Activated naive CD8-positive, alpha-beta T cell (primary cell): ENCODE measurements at regions not wholly inside any gene's neighbourhood (a gene's known extent, or its start where the extent isn't known, plus 50 kb on each side); places are given as distances from the start of the nearest gene placed in this dataset.

Experiments used
- H3K27ac Mint-ChIP-seq: one replicate; pipeline ENCODE4 v1.8.0; 2021; ENCODE audit warnings: mixed read lengths
- H3K27me3 Mint-ChIP-seq: one replicate; pipeline ENCODE4 v1.8.0; 2021; ENCODE audit warnings: mixed read lengths
- H3K36me3 Mint-ChIP-seq: one replicate; pipeline ENCODE4 v1.8.0; 2021; ENCODE audit warnings: mixed read lengths
- H3K4me1 Mint-ChIP-seq: one replicate; pipeline ENCODE4 v1.8.0; 2021; ENCODE audit warnings: low read depth, mixed read lengths
- H3K4me3 Mint-ChIP-seq: one replicate; pipeline ENCODE4 v1.8.0; 2021; ENCODE audit warnings: mild to moderate bottlenecking, mixed read lengths
- H3K9me3 Mint-ChIP-seq: one replicate; pipeline ENCODE4 v1.8.0; 2021; ENCODE audit warnings: low read depth, mixed read lengths

- Mint-ChIP-seq H3K36me3 (no peaks in the 10 kb centered on the region), H3K27ac (no peak overlapping the region), H3K4me3 (no peak overlapping the region), H3K27me3 (peaks cover 2% of the 10 kb centered on the region), H3K4me1 (peaks cover 14% of the 10 kb centered on the region), H3K9me3 (no peaks in the 10 kb centered on the region)
These were observed 93.3 kb upstream of the SLC44A1 start for GRCh38 chr9:105150991-105151685.

- no peak overlapping the region for H3K4me3 Mint-ChIP-seq
- H3K27me3 Mint-ChIP-seq: no peaks in the 10 kb centered on the region
- no peaks in the 10 kb centered on the region for H3K36me3 Mint-ChIP-seq
- no peaks in the 10 kb centered on the region for H3K9me3 Mint-ChIP-seq
- H3K27ac Mint-ChIP-seq: no peak overlapping the region
- H3K4me1 Mint-ChIP-seq: peaks cover 12% of the 10 kb centered on the region
These were observed 92.8 kb upstream of the SLC44A1 start for GRCh38 chr9:105151686-105151995.

DNA sequence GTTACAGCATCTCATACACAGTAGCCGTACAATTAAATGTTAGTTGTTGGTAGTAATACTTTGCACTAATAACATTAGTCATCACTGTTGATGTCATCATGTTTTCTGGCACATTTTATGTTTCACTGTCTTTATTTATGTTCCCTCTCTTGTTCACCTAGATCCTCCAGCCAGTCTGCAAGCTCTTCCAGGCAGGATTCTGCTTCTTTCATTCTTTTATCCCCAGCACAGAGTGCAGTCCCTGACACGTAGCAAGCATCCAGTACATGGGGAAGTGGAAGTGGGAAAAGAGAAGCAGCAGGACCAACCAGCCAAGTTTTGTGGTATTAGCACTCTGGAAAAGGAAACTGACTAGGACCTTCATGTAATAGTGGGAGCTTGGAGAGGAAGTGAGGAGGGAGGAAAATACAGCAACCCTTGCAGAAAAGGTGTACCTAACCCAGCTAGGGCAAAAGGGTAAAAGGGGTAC lies 89.7 kb upstream of the SLC44A1 start:
- H3K4me1 Mint-ChIP-seq: peaks cover 19% of the 10 kb centered on the region
- no peaks in the 10 kb centered on the region for H3K27me3 Mint-ChIP-seq
- no peaks in the 10 kb centered on the region for H3K36me3 Mint-ChIP-seq
- H3K27ac Mint-ChIP-seq: no peak overlapping the region
- H3K4me3 Mint-ChIP-seq: no peak overlapping the region
- H3K9me3 Mint-ChIP-seq: no peaks in the 10 kb centered on the region

GRCh38 chr9:105157171-105157583 lies 87.3 kb upstream of the SLC44A1 start:
- Mint-ChIP-seq H3K27ac (no peak overlapping the region), H3K4me3 (no peak overlapping the region), H3K27me3 (no peaks in the 10 kb centered on the region), H3K36me3 (no peaks in the 10 kb centered on the region), H3K9me3 (no peaks in the 10 kb centered on the region), H3K4me1 (peaks cover 14% of the 10 kb centered on the region)

GRCh38 chr9:105158020-105158419 lies 86.4 kb upstream of the SLC44A1 start:
- Mint-ChIP-seq H3K4me3 (no peak overlapping the region), H3K27ac (no peak overlapping the region), H3K4me1 (peaks cover 14% of the 10 kb centered on the region), H3K9me3 (no peaks in the 10 kb centered on the region), H3K27me3 (no peaks in the 10 kb centered on the region), H3K36me3 (no peaks in the 10 kb centered on the region)

GRCh38 chr9:105158898-105159297 lies 85.6 kb upstream of the SLC44A1 start:
- Mint-ChIP-seq H3K4me1 (peaks cover 14% of the 10 kb centered on the region), H3K27me3 (no peaks in the 10 kb centered on the region), H3K27ac (no peak overlapping the region), H3K9me3 (no peaks in the 10 kb centered on the region), H3K36me3 (no peaks in the 10 kb centered on the region), H3K4me3 (no peak overlapping the region)

DNA sequence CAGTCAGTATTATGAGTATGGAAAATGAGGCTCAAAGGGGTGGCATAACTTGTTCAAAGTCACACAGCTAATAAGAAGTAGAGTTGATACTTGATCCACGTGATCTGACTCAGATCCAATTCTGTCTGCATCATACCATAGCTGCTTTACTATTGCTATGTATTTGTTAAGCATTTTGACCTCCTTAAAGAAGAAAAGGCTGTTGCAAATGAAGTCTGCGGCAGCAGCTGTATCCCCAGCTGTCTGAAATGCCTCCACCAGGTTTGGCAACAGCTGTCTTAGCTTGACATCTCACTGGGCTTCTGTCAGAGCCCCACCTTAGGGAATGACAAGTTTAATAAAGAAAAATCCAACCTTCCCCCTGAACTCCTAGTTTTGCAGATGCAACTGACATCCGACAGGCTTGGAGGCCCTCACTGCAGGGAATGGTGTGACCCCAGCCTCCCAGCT lies 75.6 kb upstream of the SLC44A1 start:
- Mint-ChIP-seq H3K27me3 (no peaks in the 10 kb centered on the region), H3K9me3 (no peaks in the 10 kb centered on the region), H3K4me3 (no peak overlapping the region), H3K4me1 (no peaks in the 10 kb centered on the region), H3K27ac (no peak overlapping the region), H3K36me3 (no peaks in the 10 kb centered on the region)

DNA sequence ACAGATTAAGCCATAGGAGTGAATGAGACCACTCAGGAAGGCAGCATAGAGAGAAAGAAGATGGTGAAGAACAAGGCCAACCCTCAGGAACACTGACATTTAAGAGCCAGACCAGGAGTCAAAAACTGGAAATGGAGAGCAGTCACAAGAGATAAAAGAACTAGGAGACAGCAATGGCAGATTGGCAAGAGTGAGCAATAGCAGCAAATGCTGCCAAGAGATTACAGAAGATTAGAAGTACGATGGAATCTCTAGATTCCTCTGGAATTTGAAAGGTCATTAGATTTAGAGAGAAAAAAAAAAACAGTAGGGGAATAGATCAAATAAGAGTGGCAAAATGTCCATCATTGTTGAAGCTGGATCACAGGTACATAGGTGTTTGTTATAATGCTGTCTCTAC lies 73.4 kb upstream of the SLC44A1 start:
- Mint-ChIP-seq H3K27me3 (no peaks in the 10 kb centered on the region), H3K4me1 (no peaks in the 10 kb centered on the region), H3K36me3 (no peaks in the 10 kb centered on the region), H3K4me3 (no peak overlapping the region), H3K27ac (no peak overlapping the region), H3K9me3 (no peaks in the 10 kb centered on the region)

DNA sequence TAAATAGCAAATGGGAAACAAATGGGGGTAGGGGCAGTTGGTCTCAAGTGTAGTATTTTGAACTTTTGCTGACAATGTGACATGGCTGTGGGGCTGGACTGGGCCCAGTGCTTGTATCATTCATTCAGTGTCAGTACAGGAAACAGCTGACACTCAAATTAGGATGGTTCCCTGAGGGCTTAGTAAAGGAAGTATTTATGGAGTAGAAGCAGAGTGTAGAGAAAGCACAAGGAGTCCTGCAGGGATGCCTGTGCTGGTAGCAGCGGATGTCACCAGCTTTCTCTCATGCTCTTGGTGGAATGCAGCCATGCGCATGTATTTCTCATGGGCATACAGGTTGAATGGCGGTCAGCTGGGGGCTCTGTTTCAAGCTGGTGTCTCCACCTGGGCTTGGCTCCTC lies 72.9 kb upstream of the SLC44A1 start:
- Mint-ChIP-seq H3K27me3 (no peaks in the 10 kb centered on the region), H3K4me1 (no peaks in the 10 kb centered on the region), H3K36me3 (no peaks in the 10 kb centered on the region), H3K27ac (no peak overlapping the region), H3K4me3 (no peak overlapping the region), H3K9me3 (no peaks in the 10 kb centered on the region)

DNA sequence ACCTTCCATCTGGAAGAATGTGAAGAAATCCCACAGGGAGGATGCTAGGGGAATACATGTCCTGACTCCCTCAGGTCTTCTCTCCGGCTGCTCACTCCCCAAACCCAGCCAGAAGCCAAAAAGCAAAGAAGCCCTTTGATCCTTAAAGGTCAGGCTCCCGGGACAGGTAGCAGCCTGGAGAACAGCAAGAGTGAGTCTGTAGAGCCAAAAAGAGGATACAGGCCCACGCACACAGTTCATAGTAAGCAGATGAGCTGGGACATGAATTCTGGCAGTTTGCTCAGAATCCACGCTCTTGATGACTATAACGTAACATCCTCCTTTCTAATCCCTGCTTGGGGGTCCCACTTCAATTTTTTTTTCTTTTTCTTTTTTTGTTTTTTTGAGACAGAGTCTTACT lies 72.0 kb upstream of the SLC44A1 start:
- no peaks in the 10 kb centered on the region for H3K36me3 Mint-ChIP-seq
- no peaks in the 10 kb centered on the region for H3K27me3 Mint-ChIP-seq
- no peaks in the 10 kb centered on the region for H3K4me1 Mint-ChIP-seq
- H3K9me3 Mint-ChIP-seq: no peaks in the 10 kb centered on the region
- H3K27ac Mint-ChIP-seq: no peak overlapping the region
- H3K4me3 Mint-ChIP-seq: no peak overlapping the region

- no peaks in the 10 kb centered on the region for H3K4me1 Mint-ChIP-seq
- H3K36me3 Mint-ChIP-seq: no peaks in the 10 kb centered on the region
- H3K4me3 Mint-ChIP-seq: no peak overlapping the region
- H3K9me3 Mint-ChIP-seq: no peaks in the 10 kb centered on the region
- no peaks in the 10 kb centered on the region for H3K27me3 Mint-ChIP-seq
- H3K27ac Mint-ChIP-seq: no peak overlapping the region
These were observed 71.1 kb upstream of the SLC44A1 start for GRCh38 chr9:105173306-105173705.

DNA sequence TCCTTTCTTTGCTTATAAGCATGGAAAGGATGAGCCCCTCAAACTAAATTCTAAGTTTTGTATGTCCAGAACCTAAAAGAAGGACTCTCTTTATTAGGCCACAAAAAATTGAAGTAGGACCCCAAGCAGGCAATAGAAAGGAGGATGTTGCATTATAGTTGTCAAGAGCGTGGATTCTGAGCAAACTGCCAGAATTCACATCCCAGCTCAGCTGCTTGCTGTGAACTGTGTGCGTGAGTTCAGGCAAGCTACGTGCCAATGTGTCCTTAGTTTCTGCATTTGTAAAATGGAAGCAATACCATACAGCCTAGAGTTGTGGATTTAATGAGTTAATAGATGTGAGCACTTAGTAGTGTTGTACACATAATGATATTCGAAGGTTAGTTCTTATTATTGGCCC lies 70.6 kb upstream of the SLC44A1 start:
- no peaks in the 10 kb centered on the region for H3K36me3 Mint-ChIP-seq
- no peak overlapping the region for H3K4me3 Mint-ChIP-seq
- no peaks in the 10 kb centered on the region for H3K9me3 Mint-ChIP-seq
- H3K4me1 Mint-ChIP-seq: no peaks in the 10 kb centered on the region
- no peak overlapping the region for H3K27ac Mint-ChIP-seq
- no peaks in the 10 kb centered on the region for H3K27me3 Mint-ChIP-seq

- Mint-ChIP-seq H3K27me3 (no peaks in the 10 kb centered on the region), H3K4me3 (no peak overlapping the region), H3K4me1 (no peaks in the 10 kb centered on the region), H3K27ac (no peak overlapping the region), H3K36me3 (no peaks in the 10 kb centered on the region), H3K9me3 (no peaks in the 10 kb centered on the region)
These were observed 68.3 kb upstream of the SLC44A1 start for GRCh38 chr9:105176194-105176593.

- Mint-ChIP-seq H3K4me1 (no peaks in the 10 kb centered on the region), H3K9me3 (no peaks in the 10 kb centered on the region), H3K4me3 (no peak overlapping the region), H3K27me3 (no peaks in the 10 kb centered on the region), H3K36me3 (no peaks in the 10 kb centered on the region), H3K27ac (no peak overlapping the region)
These were observed 66.4 kb upstream of the SLC44A1 start for GRCh38 chr9:105178076-105178475.

GRCh38 chr9:105187781-105188180 lies 56.7 kb upstream of the SLC44A1 start:
- no peak overlapping the region for H3K4me3 Mint-ChIP-seq
- H3K27me3 Mint-ChIP-seq: no peaks in the 10 kb centered on the region
- H3K9me3 Mint-ChIP-seq: no peaks in the 10 kb centered on the region
- peaks cover 3% of the 10 kb centered on the region for H3K36me3 Mint-ChIP-seq
- no peaks in the 10 kb centered on the region for H3K4me1 Mint-ChIP-seq
- H3K27ac Mint-ChIP-seq: no peak overlapping the region

DNA sequence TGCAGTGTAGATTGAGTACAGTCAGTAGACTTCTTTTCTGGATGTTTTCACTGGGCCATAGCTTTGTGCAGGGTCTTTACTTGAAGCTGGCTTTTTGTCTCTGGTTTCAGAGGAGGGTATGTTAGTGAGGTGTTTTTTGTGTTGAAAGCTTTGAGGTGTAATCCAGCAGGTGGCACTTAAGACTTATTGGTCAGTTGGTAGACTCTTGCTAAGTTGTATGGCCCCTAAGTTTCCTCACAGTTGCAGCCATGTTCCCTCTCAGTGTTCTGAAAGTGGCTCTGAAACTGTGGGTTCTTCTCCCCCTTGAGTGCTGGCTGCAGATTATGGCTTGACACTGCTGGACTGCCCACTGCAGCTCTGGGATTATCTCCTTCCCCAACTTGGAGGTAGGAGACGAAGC lies 55.7 kb upstream of the SLC44A1 start:
- H3K36me3 Mint-ChIP-seq: peaks cover 3% of the 10 kb centered on the region
- peaks cover 1% of the 10 kb centered on the region for H3K27me3 Mint-ChIP-seq

More for the DNA sequence above, 55.7 kb upstream of the SLC44A1 start:
- Mint-ChIP-seq H3K27ac (no peak overlapping the region), H3K4me1 (no peaks in the 10 kb centered on the region), H3K9me3 (no peaks in the 10 kb centered on the region), H3K4me3 (no peak overlapping the region)
